ENCODE measurements at regions not wholly inside any gene's neighbourhood (a gene's known extent, or its start where the extent isn't known, plus 50 kb on each side); places are given as distances from the start of the nearest gene placed in this dataset.

DNA sequence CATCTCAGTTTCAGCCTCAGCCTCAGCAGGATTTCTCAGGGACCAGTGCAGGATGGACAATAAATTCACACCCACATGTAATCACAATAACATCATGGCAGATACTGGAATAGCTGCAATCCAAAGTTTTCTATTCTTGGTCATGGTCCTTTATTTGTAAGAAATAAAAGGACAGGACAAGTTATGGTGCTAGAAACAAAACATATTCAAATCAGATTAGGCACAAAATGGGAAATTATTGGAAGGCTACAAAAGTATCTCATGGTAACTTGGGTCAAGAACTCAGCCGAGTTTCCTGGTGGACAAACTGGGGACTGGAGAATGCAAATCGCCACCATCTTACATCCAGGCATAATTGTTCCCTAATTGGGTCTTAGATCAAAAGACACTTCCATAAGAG is 1768.2 kb upstream of the WWC1 start:
- no peak for TF ChIP-seq POLR2A (IDR thresholded peaks at IDR 0.05; ENCODE audit: low read length)
- TF ChIP-seq GATA1 (IDR thresholded peaks at IDR 0.05; ENCODE audit: low read depth, low read length), result no peak
